Neural progenitor cell (in vitro differentiated cells): ENCODE measurements at regions not wholly inside any gene's neighbourhood (a gene's known extent, or its start where the extent isn't known, plus 50 kb on each side); places are given as distances from the start of the nearest gene placed in this dataset.

Experiments used
- EZH2 ChIP-seq: fragments of 200-600 bp; sonication (generic); IDR thresholded peaks from 2 replicates; pipeline ENCODE4 v1.6.1; 2017; ENCODE audit warnings: antibody characterized with exemption, mild to moderate bottlenecking, moderate library complexity
- TF ChIP-seq, protein P1 (sequence below): fragments of 200-600 bp; sonication (generic); IDR thresholded peaks from 2 replicates; pipeline ENCODE4 v1.5.1; 2017; ENCODE audit warnings: antibody characterized with exemption, mild to moderate bottlenecking

DNA sequence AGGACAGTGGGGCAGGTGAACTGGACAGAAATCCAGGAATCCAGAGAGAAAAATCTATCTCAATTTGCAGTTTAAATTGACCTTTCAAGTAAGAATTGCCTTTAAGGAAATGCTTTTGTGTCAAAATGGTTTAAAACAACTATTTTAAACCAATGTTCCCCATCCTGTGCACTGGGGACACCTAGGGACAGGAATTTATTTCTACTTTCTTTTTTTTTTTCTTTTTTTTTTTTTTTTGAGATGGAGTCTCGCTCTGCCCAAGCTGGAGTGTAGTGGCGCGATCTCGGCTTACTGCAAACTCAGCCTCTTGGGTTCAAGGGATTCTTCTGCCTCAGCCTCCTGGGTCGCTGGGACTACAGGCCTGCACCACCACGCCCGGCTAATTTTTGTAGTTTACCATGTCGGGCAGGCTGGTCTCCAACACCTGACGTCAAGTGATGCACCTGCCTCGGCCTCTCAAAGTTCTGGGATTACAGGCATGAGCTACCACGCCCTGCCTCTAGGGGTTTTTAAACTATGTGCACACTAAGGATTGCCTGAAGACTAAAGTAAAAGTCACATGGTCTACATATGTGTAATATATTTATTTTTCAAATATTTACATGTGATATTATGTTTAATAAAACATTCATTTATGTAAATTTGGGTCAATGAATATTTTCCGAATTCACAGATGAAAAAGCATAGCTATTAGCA lies 1213.4 kb downstream of the STIM2 start:
- TF ChIP-seq, protein P1, sequence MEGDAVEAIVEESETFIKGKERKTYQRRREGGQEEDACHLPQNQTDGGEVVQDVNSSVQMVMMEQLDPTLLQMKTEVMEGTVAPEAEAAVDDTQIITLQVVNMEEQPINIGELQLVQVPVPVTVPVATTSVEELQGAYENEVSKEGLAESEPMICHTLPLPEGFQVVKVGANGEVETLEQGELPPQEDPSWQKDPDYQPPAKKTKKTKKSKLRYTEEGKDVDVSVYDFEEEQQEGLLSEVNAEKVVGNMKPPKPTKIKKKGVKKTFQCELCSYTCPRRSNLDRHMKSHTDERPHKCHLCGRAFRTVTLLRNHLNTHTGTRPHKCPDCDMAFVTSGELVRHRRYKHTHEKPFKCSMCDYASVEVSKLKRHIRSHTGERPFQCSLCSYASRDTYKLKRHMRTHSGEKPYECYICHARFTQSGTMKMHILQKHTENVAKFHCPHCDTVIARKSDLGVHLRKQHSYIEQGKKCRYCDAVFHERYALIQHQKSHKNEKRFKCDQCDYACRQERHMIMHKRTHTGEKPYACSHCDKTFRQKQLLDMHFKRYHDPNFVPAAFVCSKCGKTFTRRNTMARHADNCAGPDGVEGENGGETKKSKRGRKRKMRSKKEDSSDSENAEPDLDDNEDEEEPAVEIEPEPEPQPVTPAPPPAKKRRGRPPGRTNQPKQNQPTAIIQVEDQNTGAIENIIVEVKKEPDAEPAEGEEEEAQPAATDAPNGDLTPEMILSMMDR = peak; percentile 37
- no peak for TF ChIP-seq EZH2
